ENCODE measurements at regions not wholly inside any gene's neighbourhood (a gene's known extent, or its start where the extent isn't known, plus 50 kb on each side); places are given as distances from the start of the nearest gene placed in this dataset.

- TF ChIP-seq CTCF (IDR thresholded peaks at IDR 0.05) = no peak
- no peak overlapping the region for H3K27ac ChIP-seq
- no peaks in the 10 kb centered on the region for H3K27me3 ChIP-seq
- H3K36me3 ChIP-seq = no peaks in the 10 kb centered on the region
- 79 to 90% methylated on average over 6 of the region's 6 CpGs for WGBS, 2 donors
- H3K4me1 ChIP-seq = peaks cover 0 to 5% (median 0%) of the 10 kb centered on the region in 9 donors
- intact Hi-C loops (cut with DNase I) = no loop called here
- DNase-seq (no peak), ATAC-seq (no peak)
- no peak overlapping the region for H3K4me3 ChIP-seq
- H3K9me3 ChIP-seq = peaks cover 0 to 22% (median 5%) of the 10 kb centered on the region in 11 donors
These were observed 73.6 kb upstream of the SORBS2 start for GRCh38 chr4:185885604-185886003.

- intact Hi-C loops (cut with DNase I) = no loop called here
- DNase-seq (no peak), ATAC-seq (no peak)
- Histone ChIP-seq H3K36me3 (no peaks in the 10 kb centered on the region), H3K4me1 (peaks cover 0 to 11% (median 0%) of the 10 kb centered on the region in 9 donors), H3K27ac (no peak overlapping the region), H3K4me3 (no peak overlapping the region), H3K9me3 (peaks cover 0 to 19% (median 5%) of the 10 kb centered on the region in 11 donors), H3K27me3 (no peaks in the 10 kb centered on the region)
- TF ChIP-seq CTCF (IDR thresholded peaks at IDR 0.05) = no peak
- WGBS, 2 donors = 86 to 87% methylated on average over 15 of the region's 15 CpGs
These were observed 75.0 kb upstream of the SORBS2 start for GRCh38 chr4:185886832-185887524.

- Histone ChIP-seq H3K9me3 (peaks cover 0 to 12% (median 5%) of the 10 kb centered on the region in 11 donors), H3K4me3 (no peak overlapping the region), H3K36me3 (no peaks in the 10 kb centered on the region), H3K4me1 (peaks cover 0 to 11% (median 0%) of the 10 kb centered on the region in 9 donors), H3K27me3 (no peaks in the 10 kb centered on the region), H3K27ac (no peak overlapping the region)
- DNase-seq (no peak), ATAC-seq (no peak)
- TF ChIP-seq CTCF (IDR thresholded peaks at IDR 0.05) = no peak
- WGBS, 2 donors = 94 to 95% methylated on average over 7 of the region's 7 CpGs
- intact Hi-C loops (cut with DNase I) = no loop called here
These were observed 76.7 kb upstream of the SORBS2 start for GRCh38 chr4:185888676-185889075.

GRCh38 chr4:185889585-185889984 is 77.6 kb upstream of the SORBS2 start:
- Histone ChIP-seq H3K4me3 (no peak overlapping the region), H3K9me3 (peaks cover 0 to 12% (median 5%) of the 10 kb centered on the region in 11 donors), H3K27ac (no peak overlapping the region), H3K27me3 (no peaks in the 10 kb centered on the region), H3K36me3 (no peaks in the 10 kb centered on the region), H3K4me1 (peaks cover 0 to 11% (median 0%) of the 10 kb centered on the region in 9 donors)
- no peak for ATAC-seq
- no peak for TF ChIP-seq CTCF (IDR thresholded peaks at IDR 0.05)
- WGBS, 2 donors = 94 to 99% methylated on average over 4 of the region's 4 CpGs
- intact Hi-C loops (cut with DNase I) = no loop called here
- no peak for DNase-seq
